D721Med (cell line): ENCODE measurements at regions not wholly inside any gene's neighbourhood (a gene's known extent, or its start where the extent isn't known, plus 50 kb on each side); places are given as distances from the start of the nearest gene placed in this dataset.

Experiments
- DNase-seq: peaks from one replicate; pipeline ENCODE4 v3.0.0; 2011; ENCODE audit warnings: low spot score; ENCODE audit not compliant: insufficient read length
- FAIRE-seq: peaks from 2 replicates; lab custom pipeline; 2011; peaks lifted over from hg19 to GRCh38; lab: Jason Lieb, UNC
- CTCF ChIP-seq: IDR thresholded peaks from 2 replicates; pipeline ENCODE4 v1.5.1; 2012; ENCODE audit warnings: mild to moderate bottlenecking, control low read depth; ENCODE audit not compliant: insufficient read depth; ENCODE audit errors: missing control alignments

GRCh38 chr18:64806691-64807090 lies 657.8 kb upstream of the LINC00305 start:
- no peak for TF ChIP-seq CTCF
- no peak for DNase-seq
- FAIRE-seq = peak; percentile 98

DNA sequence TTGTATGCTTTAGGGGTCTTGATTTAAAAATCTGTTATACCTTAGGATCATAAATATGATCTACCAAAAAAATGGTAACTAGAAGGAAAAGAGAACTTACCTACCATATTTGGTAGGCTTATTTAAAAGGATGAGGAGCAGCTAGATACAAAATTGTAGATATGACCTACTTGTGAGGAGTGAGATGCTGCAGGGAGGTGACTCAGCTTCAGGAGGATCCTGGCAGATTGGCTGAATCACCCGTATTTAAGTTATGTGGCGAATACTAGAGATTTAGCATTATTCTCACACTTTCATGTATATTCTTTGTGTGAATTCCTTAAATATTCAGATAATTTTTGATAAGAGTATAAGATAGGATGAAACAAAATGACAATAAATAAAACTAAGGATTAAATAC lies 657.3 kb upstream of the LINC00305 start:
- FAIRE-seq (no peak), DNase-seq (no peak)
- TF ChIP-seq CTCF = no peak

- FAIRE-seq (peak; percentile 99), DNase-seq (no peak)
- TF ChIP-seq CTCF = no peak
Observed at GRCh38 chr18:64803471-64803870, 654.6 kb upstream of the LINC00305 start.

- TF ChIP-seq CTCF = no peak
- FAIRE-seq = no peak
- no peak for DNase-seq
Observed at GRCh38 chr18:64800151-64800550, 651.3 kb upstream of the LINC00305 start.

DNA sequence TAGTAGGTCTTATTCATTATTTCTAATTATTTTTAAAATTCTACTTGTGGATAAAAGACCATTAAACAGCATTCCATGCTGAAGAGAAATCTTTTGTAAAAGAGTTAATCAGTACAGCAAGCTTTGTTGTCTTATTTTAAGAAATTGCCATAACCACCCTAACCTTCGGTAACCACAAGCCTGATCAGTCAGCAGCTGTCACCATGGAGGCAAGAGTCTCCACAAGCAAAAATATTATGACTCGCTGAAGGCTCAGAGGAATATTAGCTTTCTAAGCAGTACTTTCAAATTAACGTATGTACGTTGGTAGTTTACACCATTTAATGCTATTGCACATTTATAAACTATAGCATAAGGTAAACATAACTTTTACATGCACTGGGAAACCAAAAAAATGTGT lies 650.5 kb upstream of the LINC00305 start:
- DNase-seq (no peak), FAIRE-seq (no peak)
- TF ChIP-seq CTCF = no peak

GRCh38 chr18:64791236-64791635 lies 642.3 kb upstream of the LINC00305 start:
- no peak for TF ChIP-seq CTCF
- FAIRE-seq (no peak), DNase-seq (no peak)

DNA sequence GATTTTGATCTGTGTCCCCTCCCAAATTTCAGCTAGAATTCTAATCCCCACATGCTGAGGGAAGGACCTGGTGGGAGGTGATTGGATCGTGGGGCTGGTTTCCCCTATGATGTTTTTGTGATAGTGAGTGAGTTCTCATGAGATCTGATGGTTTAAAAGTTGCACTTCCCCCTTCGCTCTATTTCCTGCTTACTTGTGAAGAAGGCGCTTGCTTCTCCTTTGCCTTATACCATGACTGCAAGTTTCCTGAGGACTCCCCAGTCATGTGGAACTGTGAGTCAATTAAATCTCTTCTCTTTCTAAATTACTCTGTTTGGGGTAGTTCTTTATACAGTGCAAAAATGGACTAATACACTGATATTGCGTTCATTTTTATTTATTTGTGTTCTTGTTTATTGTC lies 636.8 kb upstream of the LINC00305 start:
- no peak for DNase-seq
- no peak for TF ChIP-seq CTCF
- no peak for FAIRE-seq
